Ovary (tissue), 3 donors: ENCODE measurements at regions not wholly inside any gene's neighbourhood (a gene's known extent, or its start where the extent isn't known, plus 50 kb on each side); places are given as distances from the start of the nearest gene placed in this dataset.
"Not testable (repeated sequence)": the region's sequence is repeated elsewhere in the genome, so short reads cannot be mapped to it uniquely, and the experiment has no call there.

ENCODE experiments used
- CTCF ChIP-seq, 3 donors: fragments of 450-650 bp in 2 of 3; fragments of 200-600 bp in 1 of 3; IDR thresholded peaks; one replicate each; pipeline versions ENCODE4 v1.5.1 to v1.8.0; 2016 to 2022; ENCODE audit warnings: antibody characterized with exemption in 3 of 3, mild to moderate bottlenecking in 1 of 3
- EP300 ChIP-seq: sonication (generic); formaldehyde crosslinking; IDR thresholded peaks from one replicate; pipeline ENCODE4 v1.6.1; 2017; ENCODE audit warnings: antibody characterized with exemption
- donor health status: DM: no; HTN: no; CAD: no.

- TF ChIP-seq CTCF (IDR thresholded peaks at IDR 0.05); EP300: not testable (repeated sequence)
Observed at GRCh38 chr9:124089631-124090488, 78.3 kb downstream of the LHX2 start.
